GM13976 (cell line): ENCODE measurements at regions not wholly inside any gene's neighbourhood (a gene's known extent, or its start where the extent isn't known, plus 50 kb on each side); places are given as distances from the start of the nearest gene placed in this dataset.

Source experiments
- DNase-seq: peaks from one replicate; pipeline ENCODE4 v3.0.0; 2012; ENCODE audit warnings: low spot score
- CTCF ChIP-seq: IDR thresholded peaks from 2 replicates; pipeline ENCODE4 v1.5.1; 2012; ENCODE audit warnings: borderline replicate concordance, mild to moderate bottlenecking; ENCODE audit not compliant: insufficient read depth; ENCODE audit errors: extremely low read depth, missing control alignments, control extremely low read depth
- in situ Hi-C: fragments of 300-500 bp; cut with MboI; formaldehyde crosslinking; loops from one replicate; pipeline ENCODE4 v1.12.0; 2022; ENCODE audit warnings: low sequenced_read_pairs, mixed read lengths, inconsistent platforms; ENCODE audit not compliant: unreplicated experiment

DNA sequence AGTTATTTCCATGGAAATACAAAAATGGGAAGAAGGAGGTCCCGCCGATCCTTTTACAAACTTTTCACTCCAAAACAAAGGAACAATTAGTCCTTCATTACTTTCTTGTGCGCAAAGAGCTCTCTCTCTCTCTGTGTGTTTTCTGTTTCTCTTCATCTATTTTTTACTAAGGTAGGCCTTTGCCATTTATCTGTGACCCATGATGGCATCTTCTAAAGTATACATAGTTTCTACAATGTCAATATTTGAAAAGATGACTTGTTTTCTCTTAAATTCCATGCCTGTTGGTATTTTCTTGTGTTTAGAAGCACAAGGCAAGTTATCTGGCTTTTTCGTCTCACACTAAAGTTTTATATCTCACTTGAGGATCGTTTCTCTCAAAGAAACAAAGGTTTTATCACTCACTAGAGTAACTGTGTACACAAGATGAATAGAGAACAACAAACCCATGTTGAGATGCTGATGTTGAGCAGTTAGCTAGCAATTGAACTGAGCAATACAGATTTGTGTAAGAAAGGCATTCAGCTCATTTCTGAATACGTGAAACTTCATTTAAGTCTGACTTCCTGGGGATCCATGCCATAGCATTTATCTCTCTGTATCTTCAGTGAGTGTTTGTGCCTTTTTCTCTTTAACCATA, 250.3 kb downstream of the GBA3 start:
- no peak for TF ChIP-seq CTCF
- in situ Hi-C loops: no loop called here
- no peak for DNase-seq

- in situ Hi-C loops: no loop called here
- no peak for TF ChIP-seq CTCF
- no peak for DNase-seq
Observed at GRCh38 chr4:22941688-22942375, 249.1 kb downstream of the GBA3 start.

DNA sequence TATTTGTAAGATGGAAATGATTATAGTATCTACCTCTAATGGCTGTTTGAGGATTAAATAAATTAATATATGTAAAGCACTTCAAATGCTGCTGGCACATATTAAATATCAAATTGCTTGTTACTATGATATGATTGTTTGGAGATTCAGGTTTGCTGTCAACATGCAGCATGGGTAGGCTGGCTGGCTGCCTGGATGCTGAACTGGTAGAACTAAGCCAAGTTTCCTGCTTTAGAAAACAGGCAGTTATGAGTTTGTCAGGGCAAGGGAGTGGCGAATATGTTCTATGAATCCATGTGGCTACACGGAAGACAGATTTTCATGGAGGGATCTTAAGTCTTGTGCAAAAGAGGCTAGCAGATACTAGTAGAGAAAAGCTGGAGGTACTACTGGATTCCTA, 239.6 kb downstream of the GBA3 start:
- no peak for TF ChIP-seq CTCF
- in situ Hi-C loops: no loop called here
- DNase-seq: no peak

GRCh38 chr4:22922426-22922825, 229.7 kb downstream of the GBA3 start:
- TF ChIP-seq CTCF: no peak
- DNase-seq: no peak
- in situ Hi-C loops: no loop called here

DNA sequence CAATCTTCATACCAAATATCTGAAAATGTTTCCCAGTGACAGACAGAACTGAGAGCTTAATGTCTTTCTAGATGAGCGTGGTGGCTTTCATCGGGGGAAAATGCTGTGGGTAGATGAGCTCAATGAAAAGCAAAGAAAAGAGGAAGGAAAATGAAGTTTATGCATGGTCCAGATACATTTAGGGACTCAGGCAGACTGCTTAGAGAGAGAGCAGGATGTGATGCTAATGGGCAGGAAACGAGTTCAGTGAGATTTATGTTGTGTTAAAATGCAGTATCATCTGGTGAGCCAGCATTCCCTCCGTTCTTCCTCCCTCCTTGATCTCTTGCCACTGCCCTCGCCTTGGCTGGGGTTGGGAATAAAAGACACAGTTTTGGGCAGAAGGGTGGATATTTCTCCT, 229.2 kb downstream of the GBA3 start:
- no peak for TF ChIP-seq CTCF
- DNase-seq: no peak
- in situ Hi-C loops: no loop called here

- DNase-seq: no peak
- in situ Hi-C loops: no loop called here
- no peak for TF ChIP-seq CTCF
Observed at GRCh38 chr4:22911285-22911684, 218.5 kb downstream of the GBA3 start.
